Cerebellar cortex (tissue), 1 donor: ENCODE measurements at regions not wholly inside any gene's neighbourhood (a gene's known extent, or its start where the extent isn't known, plus 50 kb on each side); places are given as distances from the start of the nearest gene placed in this dataset.

Experiments used
- DNase-seq: peaks from one replicate; pipeline ENCODE4 v3.0.0-alpha.2; 2015; ENCODE audit warnings: low spot score

DNA sequence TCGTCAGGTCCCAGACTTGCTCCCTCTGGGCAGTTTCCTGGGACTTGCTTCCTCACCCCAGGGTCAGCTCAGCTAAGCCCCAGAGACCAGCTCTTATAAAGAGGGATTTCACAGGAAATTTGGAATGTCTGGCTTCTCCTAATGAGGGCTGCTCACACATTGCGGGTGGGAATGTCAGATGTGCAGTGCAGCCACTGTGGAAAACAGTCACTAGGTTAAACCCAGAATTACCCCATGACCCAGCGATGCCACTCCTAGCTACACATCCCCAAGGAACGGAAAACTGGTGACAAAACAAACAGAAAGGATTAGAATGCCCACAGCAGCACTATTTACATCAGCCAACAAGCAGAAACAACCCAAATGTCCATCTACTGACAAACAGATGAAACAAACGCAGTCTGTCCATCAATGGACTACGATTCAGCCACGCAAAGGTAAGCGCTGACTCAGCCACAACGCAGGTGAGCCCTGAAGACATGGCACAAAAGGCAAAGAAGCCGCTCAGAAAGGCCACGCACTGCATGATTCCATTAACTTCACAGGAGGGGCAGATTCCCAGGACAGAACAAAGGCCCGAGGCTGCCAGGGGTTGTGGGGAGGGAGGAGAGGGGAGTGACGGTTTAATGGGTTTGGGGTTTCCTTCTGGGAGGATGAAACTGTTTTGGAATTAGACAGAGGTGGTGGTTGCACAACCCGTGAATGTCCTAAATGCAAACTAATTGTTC, 63.0 kb downstream of the NCOR2 start:
- no peak for DNase-seq

DNA sequence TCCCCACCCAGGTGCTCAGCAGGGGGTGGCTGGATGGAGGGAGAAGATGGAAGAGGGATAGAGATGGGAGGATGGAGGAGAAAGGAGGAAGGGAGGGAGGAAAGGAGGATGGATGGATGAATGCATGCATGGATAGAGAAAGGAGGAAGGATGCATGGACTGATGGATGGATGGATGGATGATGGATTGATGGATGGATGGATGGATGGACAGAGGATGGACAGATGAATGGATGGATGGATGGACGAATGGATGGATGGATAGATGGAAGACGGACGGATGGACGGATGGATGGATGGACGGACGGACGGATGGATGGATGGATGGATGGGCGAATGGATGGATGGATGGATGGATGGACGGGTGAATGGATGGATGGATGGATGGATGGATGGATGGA, 64.1 kb downstream of the NCOR2 start:
- DNase-seq, result no peak

- DNase-seq, result no peak
These were observed 65.0 kb downstream of the NCOR2 start for GRCh38 chr12:124502379-124502778.

DNA sequence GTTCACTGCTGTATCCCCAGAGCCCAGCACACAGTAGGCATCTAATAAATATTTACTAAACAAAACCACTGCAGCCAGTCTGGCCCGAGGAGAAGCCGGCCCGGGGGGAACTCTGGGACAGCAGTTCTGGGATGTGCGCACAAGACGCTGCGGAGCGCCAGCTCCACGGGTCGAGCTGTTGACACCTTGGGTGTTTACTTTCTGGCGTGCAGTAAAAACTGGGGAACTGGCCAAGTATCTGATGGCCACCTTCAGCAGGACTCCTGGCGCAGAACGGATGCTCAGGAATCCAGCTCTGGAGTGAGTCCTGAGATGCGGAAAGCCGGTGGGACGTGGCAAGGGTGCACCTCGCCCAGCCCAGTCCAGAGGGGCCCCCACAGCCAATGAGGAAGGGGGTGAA, 65.6 kb downstream of the NCOR2 start:
- peak; percentile 66 for DNase-seq

GRCh38 chr12:124501112-124501561, 66.3 kb downstream of the NCOR2 start:
- no peak for DNase-seq

DNA sequence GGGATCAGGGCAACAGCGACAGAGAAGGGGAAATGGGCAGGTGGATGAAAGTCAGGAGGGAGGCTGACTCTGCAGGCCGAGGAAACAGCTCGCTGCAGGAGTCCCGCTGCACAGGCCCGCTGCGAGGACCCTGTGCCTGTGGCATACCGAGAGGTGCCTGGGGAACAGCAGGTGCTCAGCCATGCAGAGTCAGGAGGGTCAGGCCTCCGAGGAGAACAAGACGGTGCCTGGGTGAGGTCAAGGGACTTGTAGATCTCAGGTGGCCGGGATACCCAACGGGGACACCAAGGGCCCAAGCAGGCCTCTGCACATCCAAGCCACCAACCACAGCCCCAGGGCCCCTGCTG, 67.5 kb downstream of the NCOR2 start:
- no peak for DNase-seq

GRCh38 chr12:124499190-124499753, 68.1 kb downstream of the NCOR2 start:
- DNase-seq, result no peak

GRCh38 chr12:124498275-124499189, 68.9 kb downstream of the NCOR2 start:
- peak; percentile 59 for DNase-seq

GRCh38 chr12:124497658-124498057, 69.8 kb downstream of the NCOR2 start:
- DNase-seq, result no peak

GRCh38 chr12:124497039-124497438, 70.4 kb downstream of the NCOR2 start:
- DNase-seq, result peak; percentile 50

GRCh38 chr12:124496584-124496983, 70.8 kb downstream of the NCOR2 start:
- DNase-seq, result peak; percentile 42

- no peak for DNase-seq
These were observed 72.0 kb downstream of the NCOR2 start for GRCh38 chr12:124495194-124495983.

- DNase-seq, result no peak
These were observed 72.7 kb downstream of the NCOR2 start for GRCh38 chr12:124494751-124495129.

DNA sequence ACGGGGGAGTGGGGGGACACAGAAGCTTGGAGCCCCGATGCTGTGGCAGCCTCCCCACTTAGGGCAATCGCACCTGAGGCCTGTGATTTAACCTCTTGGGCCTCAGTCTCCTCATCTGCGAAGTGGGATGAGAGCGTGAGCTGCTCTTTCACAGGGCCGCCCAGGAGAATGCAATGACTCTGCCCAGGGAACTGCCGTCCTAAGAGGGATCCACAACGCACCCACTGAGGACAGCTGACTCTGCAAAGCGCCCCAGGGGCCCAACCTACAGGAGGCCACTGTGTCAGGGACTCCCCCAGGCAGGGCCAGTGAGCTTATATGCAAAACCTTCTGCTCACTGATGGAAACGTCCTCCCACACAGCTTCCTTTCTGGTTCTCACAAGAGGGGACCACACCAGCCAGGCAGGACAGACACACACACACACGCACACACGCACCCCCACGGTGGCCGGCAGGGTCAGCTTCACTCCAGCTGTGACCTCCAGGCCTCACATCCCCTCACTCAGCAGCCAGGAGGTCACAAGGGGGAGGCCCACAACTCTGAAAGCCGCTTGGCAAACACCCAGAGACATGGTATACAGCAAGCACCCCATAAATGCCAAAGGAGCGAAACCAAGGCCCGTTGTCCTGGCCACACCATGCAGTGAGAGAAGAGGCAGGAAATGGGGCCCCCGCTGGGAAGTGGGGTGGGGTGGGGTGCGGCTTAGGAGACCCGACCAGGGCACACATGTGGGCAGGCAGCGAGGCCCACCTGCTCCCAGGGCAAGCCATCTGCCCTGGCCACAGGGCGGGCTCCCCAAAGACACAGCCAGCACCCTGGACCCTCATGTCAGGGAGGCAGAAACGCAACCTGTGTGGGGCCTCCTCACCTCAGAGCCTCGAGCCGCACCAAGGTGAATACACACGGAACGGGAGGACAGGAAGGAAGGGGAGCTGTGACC, 73.3 kb downstream of the NCOR2 start:
- no peak for DNase-seq

GRCh38 chr12:124492879-124493808, 74.3 kb downstream of the NCOR2 start:
- DNase-seq, result no peak

GRCh38 chr12:124491856-124492420, 75.5 kb downstream of the NCOR2 start:
- DNase-seq, result no peak

DNA sequence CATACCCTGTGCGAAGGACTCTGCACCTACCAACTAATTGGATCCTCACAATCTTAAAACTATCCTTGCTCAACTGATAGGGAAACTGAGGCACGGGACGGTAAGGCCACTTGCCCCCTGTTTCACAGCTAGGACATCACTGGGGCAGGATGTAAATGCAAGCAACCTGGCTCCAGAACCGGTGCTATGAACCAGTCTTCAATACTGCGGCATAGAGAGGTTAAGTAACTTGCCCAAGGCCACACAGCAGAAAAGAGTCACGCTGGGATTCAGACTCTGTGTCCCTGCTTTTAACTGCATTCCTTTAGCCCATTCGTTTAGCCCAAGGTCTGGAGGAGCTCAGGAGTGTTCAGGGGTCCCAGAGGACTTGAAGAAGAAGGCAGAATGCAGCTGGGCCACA, 76.1 kb downstream of the NCOR2 start:
- DNase-seq, result no peak

GRCh38 chr12:124490584-124491305, 76.7 kb downstream of the NCOR2 start:
- DNase-seq, result peak; percentile 93
